H1 (cell line): ENCODE measurements at regions not wholly inside any gene's neighbourhood (a gene's known extent, or its start where the extent isn't known, plus 50 kb on each side); places are given as distances from the start of the nearest gene placed in this dataset.

ENCODE experiments used
- ATF3 ChIP-seq: IDR thresholded peaks from 2 replicates; pipeline ENCODE4 v1.6.1; 2011; ENCODE audit warnings: low read depth, mild to moderate bottlenecking, low read length; ENCODE audit not compliant: insufficient read depth
- BRCA1 ChIP-seq: IDR thresholded peaks from 2 replicates; pipeline ENCODE4 v1.6.1; 2012; ENCODE audit warnings: low read depth, low read length, improper control_type of control experiment
- CTCF ChIP-seq, 3 experiments: IDR thresholded peaks; 1 replicate in 2 of 3; 2 replicates in 1 of 3; pipeline versions ENCODE4 v1.5.1 to v1.6.1; 2011; ENCODE audit warnings: low read length in 3 of 3, mild to moderate bottlenecking in 3 of 3, inconsistent platforms in 2 of 3, low read depth in 1 of 3, moderate library complexity in 1 of 3; ENCODE audit not compliant: insufficient read depth in 1 of 3; ENCODE audit errors: control extremely low read depth in 1 of 3
- HDAC6 ChIP-seq: IDR thresholded peaks from one replicate; pipeline ENCODE4 v1.7.1; 2012; ENCODE audit warnings: low read depth, mild to moderate bottlenecking, inconsistent platforms, low read length, moderate library complexity
- JUND ChIP-seq: IDR thresholded peaks from 2 replicates; pipeline ENCODE4 v1.6.1; 2011; ENCODE audit warnings: mild to moderate bottlenecking, improper control_type of control experiment, low read length
- POLR2A ChIP-seq, 2 experiments: IDR thresholded peaks; 1 replicate in 1 of 2; 2 replicates in 1 of 2; pipeline ENCODE4 v1.6.1; 2011; ENCODE audit warnings: low read depth in 2 of 2, low read length in 2 of 2, mild to moderate bottlenecking in 2 of 2; ENCODE audit errors: control extremely low read depth in 1 of 2
- TBP ChIP-seq: IDR thresholded peaks from 2 replicates; pipeline ENCODE4 v1.6.1; 2011; ENCODE audit warnings: low read depth, low read length, improper control_type of control experiment
- TEAD4 ChIP-seq: IDR thresholded peaks from 2 replicates; pipeline ENCODE4 v1.6.1; 2012; ENCODE audit warnings: low read depth, low read length, inconsistent platforms, mixed read lengths

GRCh38 chr6:113451049-113451448 lies 406.1 kb upstream of the MARCKS start:
- TF ChIP-seq CTCF (IDR thresholded peaks at IDR 0.05; ENCODE audit: control extremely low read depth in 1 of 3, insufficient read depth in 1 of 3, low read depth in 1 of 3, low read length in 3 of 3) (no peak), POLR2A (IDR thresholded peaks at IDR 0.05; ENCODE audit: control extremely low read depth in 1 of 2, low read depth in 2 of 2, low read length in 2 of 2) (no peak), ATF3 (no peak), JUND (no peak), BRCA1 (no peak), HDAC6 (no peak), TBP (no peak), TEAD4 (no peak)
